LoVo (cell line): ENCODE measurements at regions not wholly inside any gene's neighbourhood (a gene's known extent, or its start where the extent isn't known, plus 50 kb on each side); places are given as distances from the start of the nearest gene placed in this dataset.

Source experiments
- DNase-seq: peaks from one replicate; pipeline ENCODE4 v3.0.0-alpha.2; 2016; ENCODE audit warnings: low spot score

GRCh38 chr13:88601949-88602348 lies 930.8 kb downstream of the SLITRK5 start:
- no peak for DNase-seq

- no peak for DNase-seq
Measured at GRCh38 chr13:88602786-88603777, 931.9 kb downstream of the SLITRK5 start.

GRCh38 chr13:88617176-88617575 lies 946.0 kb downstream of the SLITRK5 start:
- no peak for DNase-seq

- no peak for DNase-seq
Measured at GRCh38 chr13:88622362-88622973, 951.3 kb downstream of the SLITRK5 start.

GRCh38 chr13:88623150-88623549 lies 952.0 kb downstream of the SLITRK5 start:
- no peak for DNase-seq

- no peak for DNase-seq
Measured at GRCh38 chr13:88627071-88627470, 955.9 kb downstream of the SLITRK5 start.

- no peak for DNase-seq
Measured at GRCh38 chr13:88628882-88629281, 957.7 kb downstream of the SLITRK5 start.

- no peak for DNase-seq
Measured at GRCh38 chr13:88637935-88638334, 966.8 kb downstream of the SLITRK5 start.

- no peak for DNase-seq
Measured at GRCh38 chr13:88643233-88643632, 972.1 kb downstream of the SLITRK5 start.

GRCh38 chr13:88648598-88649373 lies 977.6 kb downstream of the SLITRK5 start:
- no peak for DNase-seq

GRCh38 chr13:88649855-88650254 lies 978.7 kb downstream of the SLITRK5 start:
- DNase-seq: no peak

- no peak for DNase-seq
Measured at GRCh38 chr13:88651531-88651930, 980.4 kb downstream of the SLITRK5 start.

GRCh38 chr13:88656751-88657150 lies 985.6 kb downstream of the SLITRK5 start:
- DNase-seq: peak; percentile 52

- DNase-seq: no peak
Measured at GRCh38 chr13:88670509-88670908, 999.3 kb downstream of the SLITRK5 start.

- DNase-seq: no peak
Measured at GRCh38 chr13:88674841-88675240, 1003.7 kb downstream of the SLITRK5 start.

GRCh38 chr13:88675347-88675996 lies 1004.3 kb downstream of the SLITRK5 start:
- no peak for DNase-seq

- no peak for DNase-seq
Measured at GRCh38 chr13:88676016-88676415, 1004.8 kb downstream of the SLITRK5 start.

- no peak for DNase-seq
Measured at GRCh38 chr13:88685459-88685858, 1014.3 kb downstream of the SLITRK5 start.

- DNase-seq: no peak
Measured at GRCh38 chr13:88701551-88701950, 1030.4 kb downstream of the SLITRK5 start.

- DNase-seq: peak; percentile 44
Measured at GRCh38 chr13:88704600-88705275, 1033.6 kb downstream of the SLITRK5 start.

- no peak for DNase-seq
Measured at GRCh38 chr13:88707646-88708045, 1036.5 kb downstream of the SLITRK5 start.
